ENCODE measurements at regions not wholly inside any gene's neighbourhood (a gene's known extent, or its start where the extent isn't known, plus 50 kb on each side); places are given as distances from the start of the nearest gene placed in this dataset.

DNA sequence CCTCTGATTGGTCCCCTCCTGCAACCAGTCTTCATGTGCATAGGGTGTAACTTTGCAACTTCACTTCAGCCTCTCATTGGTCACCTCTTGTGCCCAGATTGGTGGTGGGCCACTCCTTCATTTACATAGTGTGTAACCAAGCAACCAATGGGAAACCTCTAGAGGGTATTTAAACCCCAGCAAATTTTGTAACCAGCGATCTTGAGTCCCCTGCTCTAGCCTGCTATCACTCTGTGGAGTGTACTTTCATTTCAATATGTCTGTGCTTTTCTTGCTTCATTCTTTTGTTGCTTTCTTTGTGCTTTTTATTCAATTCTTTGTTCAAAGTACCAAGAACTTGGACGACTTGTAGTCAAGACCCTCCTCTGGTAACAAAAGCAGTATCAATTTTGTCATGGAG, 1336.9 kb upstream of the SPRY2 start:
- TF ChIP-seq, protein P1, sequence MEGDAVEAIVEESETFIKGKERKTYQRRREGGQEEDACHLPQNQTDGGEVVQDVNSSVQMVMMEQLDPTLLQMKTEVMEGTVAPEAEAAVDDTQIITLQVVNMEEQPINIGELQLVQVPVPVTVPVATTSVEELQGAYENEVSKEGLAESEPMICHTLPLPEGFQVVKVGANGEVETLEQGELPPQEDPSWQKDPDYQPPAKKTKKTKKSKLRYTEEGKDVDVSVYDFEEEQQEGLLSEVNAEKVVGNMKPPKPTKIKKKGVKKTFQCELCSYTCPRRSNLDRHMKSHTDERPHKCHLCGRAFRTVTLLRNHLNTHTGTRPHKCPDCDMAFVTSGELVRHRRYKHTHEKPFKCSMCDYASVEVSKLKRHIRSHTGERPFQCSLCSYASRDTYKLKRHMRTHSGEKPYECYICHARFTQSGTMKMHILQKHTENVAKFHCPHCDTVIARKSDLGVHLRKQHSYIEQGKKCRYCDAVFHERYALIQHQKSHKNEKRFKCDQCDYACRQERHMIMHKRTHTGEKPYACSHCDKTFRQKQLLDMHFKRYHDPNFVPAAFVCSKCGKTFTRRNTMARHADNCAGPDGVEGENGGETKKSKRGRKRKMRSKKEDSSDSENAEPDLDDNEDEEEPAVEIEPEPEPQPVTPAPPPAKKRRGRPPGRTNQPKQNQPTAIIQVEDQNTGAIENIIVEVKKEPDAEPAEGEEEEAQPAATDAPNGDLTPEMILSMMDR (IDR thresholded peaks at IDR 0.05; ENCODE audit: poor library complexity), result no peak
- no peak for TF ChIP-seq EZH2 (IDR thresholded peaks at IDR 0.05; ENCODE audit: borderline replicate concordance)

All from hepatocyte (in vitro differentiated cells).